Neural crest cell (in vitro differentiated cells): ENCODE measurements at regions not wholly inside any gene's neighbourhood (a gene's known extent, or its start where the extent isn't known, plus 50 kb on each side); places are given as distances from the start of the nearest gene placed in this dataset.

Experiments used
- DNase-seq: peaks from one replicate; pipeline ENCODE4 v3.0.0; 2021; ENCODE audit warnings: low read depth, mixed read lengths, low spot score
- H3K27ac Mint-ChIP-seq: one replicate; pipeline ENCODE4 v1.8.0; 2021; ENCODE audit warnings: mild to moderate bottlenecking, mixed read lengths; ENCODE audit not compliant: unreplicated experiment
- H3K27me3 Mint-ChIP-seq: 2 replicates; pipeline ENCODE4 v1.8.0; 2021; ENCODE audit warnings: low read depth, mild to moderate bottlenecking, mixed read lengths
- H3K36me3 Mint-ChIP-seq: 2 replicates; pipeline ENCODE4 v1.8.0; 2021; ENCODE audit warnings: low read depth, mild to moderate bottlenecking, mixed read lengths
- H3K4me1 Mint-ChIP-seq: 2 replicates; pipeline ENCODE4 v1.8.0; 2021; ENCODE audit warnings: mixed read lengths
- H3K4me3 Mint-ChIP-seq: one replicate; pipeline ENCODE4 v1.8.0; 2021; ENCODE audit warnings: mild to moderate bottlenecking, mixed read lengths
- H3K9me3 Mint-ChIP-seq: 2 replicates; pipeline ENCODE4 v1.8.0; 2021; ENCODE audit warnings: mixed read lengths
- TF ChIP-seq, protein P1 (sequence below): fragments of 200-600 bp; sonication (generic); conservative IDR thresholded peaks from 2 replicates; pipeline ENCODE4 v1.5.0; 2021; ENCODE audit warnings: antibody characterized with exemption, mild to moderate bottlenecking

DNA sequence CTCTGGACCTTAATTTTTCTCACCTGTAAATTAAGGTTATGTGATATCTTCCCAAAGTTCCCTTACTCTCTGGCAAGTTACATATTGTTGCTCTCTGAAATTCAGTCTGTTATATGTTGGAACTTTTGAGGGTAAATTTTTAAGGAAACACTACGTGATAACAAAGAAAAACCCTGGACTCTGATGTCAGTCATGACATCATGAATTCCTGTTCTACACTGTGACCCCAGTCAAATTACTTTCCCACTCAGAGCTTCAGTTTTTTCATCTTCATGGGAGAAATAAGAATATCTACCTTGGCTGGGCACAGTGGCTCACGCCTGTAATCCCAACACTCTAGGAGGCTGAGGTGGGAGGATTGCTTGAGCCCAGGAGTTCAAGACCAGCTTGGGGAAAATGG is 164.6 kb upstream of the RALGAPA2 start:
- no peaks in the 10 kb centered on the region for H3K4me1 Mint-ChIP-seq
- peaks cover 2% of the 10 kb centered on the region for H3K9me3 Mint-ChIP-seq
- H3K27ac Mint-ChIP-seq, result no peak overlapping the region
- DNase-seq, result no peak
- peaks cover 87% of the 10 kb centered on the region for H3K27me3 Mint-ChIP-seq
- no peak overlapping the region for H3K4me3 Mint-ChIP-seq
- H3K36me3 Mint-ChIP-seq, result no peaks in the 10 kb centered on the region
- TF ChIP-seq, protein P1, sequence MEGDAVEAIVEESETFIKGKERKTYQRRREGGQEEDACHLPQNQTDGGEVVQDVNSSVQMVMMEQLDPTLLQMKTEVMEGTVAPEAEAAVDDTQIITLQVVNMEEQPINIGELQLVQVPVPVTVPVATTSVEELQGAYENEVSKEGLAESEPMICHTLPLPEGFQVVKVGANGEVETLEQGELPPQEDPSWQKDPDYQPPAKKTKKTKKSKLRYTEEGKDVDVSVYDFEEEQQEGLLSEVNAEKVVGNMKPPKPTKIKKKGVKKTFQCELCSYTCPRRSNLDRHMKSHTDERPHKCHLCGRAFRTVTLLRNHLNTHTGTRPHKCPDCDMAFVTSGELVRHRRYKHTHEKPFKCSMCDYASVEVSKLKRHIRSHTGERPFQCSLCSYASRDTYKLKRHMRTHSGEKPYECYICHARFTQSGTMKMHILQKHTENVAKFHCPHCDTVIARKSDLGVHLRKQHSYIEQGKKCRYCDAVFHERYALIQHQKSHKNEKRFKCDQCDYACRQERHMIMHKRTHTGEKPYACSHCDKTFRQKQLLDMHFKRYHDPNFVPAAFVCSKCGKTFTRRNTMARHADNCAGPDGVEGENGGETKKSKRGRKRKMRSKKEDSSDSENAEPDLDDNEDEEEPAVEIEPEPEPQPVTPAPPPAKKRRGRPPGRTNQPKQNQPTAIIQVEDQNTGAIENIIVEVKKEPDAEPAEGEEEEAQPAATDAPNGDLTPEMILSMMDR, result no peak

DNA sequence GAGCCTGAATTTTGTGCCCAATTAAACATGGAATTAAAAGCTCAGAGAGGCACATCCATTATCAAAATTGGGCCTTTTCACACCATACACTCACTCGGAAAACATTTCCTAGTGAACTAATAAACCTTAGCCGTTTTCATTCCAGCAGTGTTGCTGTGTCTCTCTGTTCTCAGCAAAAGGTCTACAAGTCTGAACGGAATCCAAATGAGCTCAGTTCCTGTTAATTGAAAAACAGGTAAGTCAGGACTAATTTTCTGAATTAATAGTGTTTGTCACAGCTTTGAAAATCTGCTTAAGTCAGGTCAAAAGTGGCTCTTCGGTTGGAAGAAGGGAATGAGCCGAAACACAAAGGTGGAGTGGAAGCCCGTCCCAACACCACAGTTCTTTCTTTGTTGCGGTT is 163.3 kb upstream of the RALGAPA2 start:
- TF ChIP-seq, protein P1, result no peak
- no peak for DNase-seq
- H3K27me3 Mint-ChIP-seq, result peaks cover 84% of the 10 kb centered on the region
- H3K4me3 Mint-ChIP-seq, result no peak overlapping the region
- H3K36me3 Mint-ChIP-seq, result no peaks in the 10 kb centered on the region
- no peak overlapping the region for H3K27ac Mint-ChIP-seq
- H3K4me1 Mint-ChIP-seq, result no peaks in the 10 kb centered on the region
- peaks cover 2% of the 10 kb centered on the region for H3K9me3 Mint-ChIP-seq

DNA sequence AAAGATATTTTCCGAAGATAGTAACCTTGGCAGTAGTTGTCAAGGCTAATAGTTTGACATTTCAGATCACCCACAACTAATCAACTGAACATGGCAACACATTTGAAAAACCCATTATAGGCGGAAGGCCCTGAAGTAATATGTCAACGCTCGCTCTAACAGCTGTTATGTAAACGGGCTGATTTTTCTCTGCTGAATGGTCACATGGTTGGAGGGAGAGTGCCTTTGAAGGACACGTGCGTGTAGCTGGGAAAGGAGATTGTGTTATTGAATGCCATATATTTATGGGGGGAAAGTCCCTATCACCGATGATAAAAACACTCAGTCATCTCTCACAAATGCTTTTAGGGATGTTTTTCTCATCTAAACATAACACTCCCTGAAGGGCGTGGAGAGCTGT is 160.0 kb upstream of the RALGAPA2 start:
- no peak for DNase-seq
- H3K4me1 Mint-ChIP-seq, result no peaks in the 10 kb centered on the region
- no peak overlapping the region for H3K4me3 Mint-ChIP-seq
- peaks cover 2% of the 10 kb centered on the region for H3K9me3 Mint-ChIP-seq
- TF ChIP-seq, protein P1, result no peak
- H3K27me3 Mint-ChIP-seq, result peaks cover 78% of the 10 kb centered on the region
- no peak overlapping the region for H3K27ac Mint-ChIP-seq
- no peaks in the 10 kb centered on the region for H3K36me3 Mint-ChIP-seq

GRCh38 chr20:20869161-20869775 is 156.8 kb upstream of the RALGAPA2 start:
- H3K4me1 Mint-ChIP-seq, result no peaks in the 10 kb centered on the region
- no peak overlapping the region for H3K27ac Mint-ChIP-seq
- no peaks in the 10 kb centered on the region for H3K9me3 Mint-ChIP-seq
- DNase-seq, result no peak
- no peak overlapping the region for H3K4me3 Mint-ChIP-seq
- H3K27me3 Mint-ChIP-seq, result peaks cover 58% of the 10 kb centered on the region
- TF ChIP-seq, protein P1, result no peak
- H3K36me3 Mint-ChIP-seq, result no peaks in the 10 kb centered on the region

DNA sequence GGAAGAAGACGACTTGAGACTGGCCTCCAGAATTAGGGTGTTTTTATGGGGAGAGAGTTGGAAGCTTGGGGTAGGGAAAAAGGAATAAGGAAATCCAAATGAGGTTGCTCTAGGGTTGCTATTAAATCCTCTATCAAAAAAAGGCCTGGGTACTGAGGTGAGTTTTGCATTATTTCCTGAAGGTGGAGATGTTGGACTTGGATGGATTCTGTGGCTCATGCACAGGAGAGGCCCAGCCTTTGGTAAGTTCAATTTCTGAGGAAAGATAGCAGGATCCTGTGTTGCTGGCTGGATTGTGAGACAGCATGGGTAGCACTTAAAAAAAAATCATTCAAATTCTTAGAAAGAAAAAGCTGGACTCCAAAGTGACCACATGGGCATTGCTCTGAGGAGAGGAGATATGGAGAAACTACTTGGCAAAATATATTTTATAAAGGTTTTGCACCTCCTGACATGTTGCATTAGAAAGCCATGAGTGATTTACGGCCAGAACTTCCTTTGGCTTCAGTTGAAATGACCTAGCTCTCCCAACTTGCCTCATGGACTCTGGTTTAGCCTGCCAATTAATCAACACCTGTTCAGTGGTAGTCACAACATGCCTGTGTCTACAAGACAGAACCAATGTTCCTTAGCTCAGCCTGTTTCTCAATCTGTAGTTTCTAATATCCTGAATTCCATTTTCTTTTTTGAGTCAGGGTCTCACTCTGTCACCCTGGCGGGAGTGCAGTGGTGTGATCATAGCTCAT is 152.1 kb upstream of the RALGAPA2 start:
- Mint-ChIP-seq H3K36me3 (no peaks in the 10 kb centered on the region), H3K4me3 (no peak overlapping the region), H3K9me3 (no peaks in the 10 kb centered on the region), H3K4me1 (no peaks in the 10 kb centered on the region), H3K27me3 (peaks cover 70% of the 10 kb centered on the region), H3K27ac (no peak overlapping the region)
- TF ChIP-seq, protein P1, result peak; percentile 63
- no peak for DNase-seq
